ENCODE measurements at regions not wholly inside any gene's neighbourhood (a gene's known extent, or its start where the extent isn't known, plus 50 kb on each side); places are given as distances from the start of the nearest gene placed in this dataset.

GRCh38 chr2:190767821-190768220, 112.8 kb upstream of the GLS start:
- DNase-seq (ENCODE audit: extremely low spot score): no peak
- ChIA-PET POLR2A (interaction anchor here (0.6 kb wide), 1 partner anchor 88 kb away, joined by 3 read pairs; no protein-coding TSS in a partner anchor), CTCF (interaction anchor here (1.0 to 1.7 kb wide), 4 partner anchors 8 to 37 kb away, joined by 3 to 4 read pairs (median 4); no protein-coding TSS in a partner anchor)
- TF ChIP-seq, protein P1, sequence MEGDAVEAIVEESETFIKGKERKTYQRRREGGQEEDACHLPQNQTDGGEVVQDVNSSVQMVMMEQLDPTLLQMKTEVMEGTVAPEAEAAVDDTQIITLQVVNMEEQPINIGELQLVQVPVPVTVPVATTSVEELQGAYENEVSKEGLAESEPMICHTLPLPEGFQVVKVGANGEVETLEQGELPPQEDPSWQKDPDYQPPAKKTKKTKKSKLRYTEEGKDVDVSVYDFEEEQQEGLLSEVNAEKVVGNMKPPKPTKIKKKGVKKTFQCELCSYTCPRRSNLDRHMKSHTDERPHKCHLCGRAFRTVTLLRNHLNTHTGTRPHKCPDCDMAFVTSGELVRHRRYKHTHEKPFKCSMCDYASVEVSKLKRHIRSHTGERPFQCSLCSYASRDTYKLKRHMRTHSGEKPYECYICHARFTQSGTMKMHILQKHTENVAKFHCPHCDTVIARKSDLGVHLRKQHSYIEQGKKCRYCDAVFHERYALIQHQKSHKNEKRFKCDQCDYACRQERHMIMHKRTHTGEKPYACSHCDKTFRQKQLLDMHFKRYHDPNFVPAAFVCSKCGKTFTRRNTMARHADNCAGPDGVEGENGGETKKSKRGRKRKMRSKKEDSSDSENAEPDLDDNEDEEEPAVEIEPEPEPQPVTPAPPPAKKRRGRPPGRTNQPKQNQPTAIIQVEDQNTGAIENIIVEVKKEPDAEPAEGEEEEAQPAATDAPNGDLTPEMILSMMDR (IDR thresholded peaks at IDR 0.05; ENCODE audit: control extremely low read depth, extremely low read depth, low read depth, missing control alignments): no peak

- ChIA-PET CTCF (interaction anchor here (1.7 kb wide), 1 partner anchor 10 kb away, joined by 4 read pairs; no protein-coding TSS in a partner anchor), POLR2A (no interaction called here)
- TF ChIP-seq, protein P1 (IDR thresholded peaks at IDR 0.05; ENCODE audit: control extremely low read depth, extremely low read depth, low read depth, missing control alignments): no peak
- DNase-seq (ENCODE audit: extremely low spot score): no peak
Observed at GRCh38 chr2:190769258-190769657, 111.4 kb upstream of the GLS start.

DNA sequence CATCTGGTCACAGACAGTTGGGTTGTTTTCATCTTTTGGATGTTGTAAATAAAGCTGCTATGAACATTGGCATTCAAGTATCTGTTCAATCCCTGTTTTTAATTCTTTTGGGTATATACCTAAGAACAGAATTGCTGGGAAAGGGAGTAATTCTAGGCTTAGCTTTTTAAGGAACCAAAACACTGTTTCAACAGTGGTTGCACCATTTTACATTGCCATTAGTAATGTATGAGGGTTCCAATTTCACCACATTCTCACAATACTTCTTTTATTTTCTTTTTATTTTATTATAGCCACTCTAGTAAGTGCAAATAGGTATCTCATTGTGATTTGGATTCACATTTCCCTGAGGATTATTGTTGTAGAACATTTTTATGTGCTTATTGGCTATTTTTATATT, 108.9 kb upstream of the GLS start:
- no peak for DNase-seq (ENCODE audit: extremely low spot score)
- TF ChIP-seq, protein P1 (IDR thresholded peaks at IDR 0.05; ENCODE audit: control extremely low read depth, extremely low read depth, low read depth, missing control alignments): no peak
- POLR2A ChIA-PET: no interaction called here
- CTCF ChIA-PET: interaction anchor here (0.9 kb wide), 1 partner anchor 10 kb away, joined by 4 read pairs; no protein-coding TSS in a partner anchor

DNA sequence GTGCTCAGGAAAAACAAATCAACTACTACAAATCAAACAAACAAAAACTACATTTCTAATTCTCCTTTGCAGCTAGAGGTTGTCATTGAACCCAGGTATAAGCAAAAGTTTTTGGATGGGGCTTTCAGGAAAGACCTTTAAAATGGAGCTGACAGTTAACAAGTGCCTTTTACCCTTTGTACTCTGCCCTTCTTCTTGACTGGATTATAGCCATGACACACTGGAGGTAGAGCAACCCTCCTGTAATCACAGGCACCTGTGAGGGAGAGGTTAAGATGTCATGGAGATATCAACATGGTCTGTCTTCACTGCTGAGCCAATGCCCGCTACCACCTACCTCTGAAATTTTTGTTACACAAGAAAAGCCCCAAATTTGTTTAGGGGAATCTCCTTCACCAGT, 100.0 kb upstream of the GLS start:
- no peak for DNase-seq (ENCODE audit: extremely low spot score)
- TF ChIP-seq, protein P1 (IDR thresholded peaks at IDR 0.05; ENCODE audit: control extremely low read depth, extremely low read depth, low read depth, missing control alignments): no peak
- POLR2A ChIA-PET: no interaction called here
- CTCF ChIA-PET: interaction anchor here (0.7 to 3.2 kb wide), 34 partner anchors 9 to 375 kb away, joined by 3 to 11 read pairs (median 4); no protein-coding TSS in a partner anchor

- ChIA-PET CTCF (interaction anchor here (0.7 to 3.7 kb wide), 23 partner anchors 9 to 374 kb away, joined by 3 to 16 read pairs (median 4); no protein-coding TSS in a partner anchor), POLR2A (no interaction called here)
- DNase-seq (ENCODE audit: extremely low spot score): peak; percentile 56
- TF ChIP-seq, protein P1 (IDR thresholded peaks at IDR 0.05; ENCODE audit: control extremely low read depth, extremely low read depth, low read depth, missing control alignments): peak; percentile 44
Observed at GRCh38 chr2:190781604-190782198, 98.9 kb upstream of the GLS start.

DNA sequence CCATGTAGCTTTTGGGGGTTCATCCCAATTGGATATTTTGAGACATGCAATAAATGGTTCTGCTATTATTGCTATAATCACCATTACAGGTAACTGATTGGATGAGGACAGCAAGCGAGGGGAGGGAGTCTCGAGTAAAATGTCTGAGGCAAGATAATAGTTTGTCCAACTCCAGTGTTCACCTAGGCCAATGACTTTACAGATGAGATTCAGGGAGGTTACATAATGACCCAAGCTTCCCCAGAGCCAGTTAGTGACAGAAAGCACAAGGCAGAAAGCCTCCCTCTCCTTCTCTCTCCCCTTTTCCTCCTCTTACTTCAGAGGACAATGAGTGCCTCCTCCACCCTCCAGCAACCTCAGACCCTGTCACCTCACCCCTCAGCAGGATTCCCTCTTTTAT, 98.4 kb upstream of the GLS start:
- POLR2A ChIA-PET: no interaction called here
- CTCF ChIA-PET: interaction anchor here (0.8 to 3.7 kb wide), 12 partner anchors 10 to 373 kb away, joined by 3 to 16 read pairs (median 4); no protein-coding TSS in a partner anchor
- no peak for DNase-seq (ENCODE audit: extremely low spot score)
- TF ChIP-seq, protein P1 (IDR thresholded peaks at IDR 0.05; ENCODE audit: control extremely low read depth, extremely low read depth, low read depth, missing control alignments): no peak
